ENCODE measurements at regions not wholly inside any gene's neighbourhood (a gene's known extent, or its start where the extent isn't known, plus 50 kb on each side); places are given as distances from the start of the nearest gene placed in this dataset.

DNA sequence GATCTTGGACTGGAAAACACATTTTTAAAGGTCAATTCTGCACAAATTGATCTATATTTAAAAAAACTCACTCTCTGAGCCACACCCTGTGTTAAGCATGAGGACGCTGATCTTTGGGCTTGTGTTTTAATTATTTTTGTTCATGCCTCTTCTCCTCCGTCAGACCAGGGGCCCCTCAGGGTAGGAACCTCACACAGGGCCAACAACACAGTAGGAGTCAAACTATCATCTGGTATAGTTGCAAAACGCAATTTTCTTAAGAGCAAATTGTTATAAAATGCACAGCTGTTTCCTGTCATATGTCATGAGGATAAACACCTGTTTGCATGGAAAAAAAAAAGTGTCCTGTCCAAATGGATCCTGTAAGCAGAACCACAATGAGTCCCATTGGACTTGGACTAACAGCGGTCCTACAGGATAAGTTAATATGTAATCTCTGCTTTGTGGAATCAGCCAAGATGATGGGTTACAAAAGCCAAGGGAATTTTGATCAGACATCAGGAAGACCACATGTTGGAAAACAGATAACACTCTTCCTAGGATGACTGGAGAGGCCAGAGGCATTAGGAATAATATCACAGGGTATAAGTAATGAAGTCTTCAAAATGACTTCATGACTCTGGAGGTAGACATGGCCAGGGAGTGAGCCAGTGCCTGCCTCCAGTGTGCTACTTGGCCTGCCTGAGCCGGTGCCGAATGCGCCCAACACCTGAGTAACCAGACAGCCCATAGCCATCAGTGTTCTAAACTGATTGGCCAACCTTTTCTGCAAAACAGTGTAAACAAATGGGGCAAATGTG is 184.9 kb upstream of the ADCY1 start:
- Histone ChIP-seq H3K36me3 (ENCODE audit: control insufficient read depth in 2 of 2, insufficient read depth in 2 of 2, low read length in 1 of 2) (no peaks in the 10 kb centered on the region), H3K4me1 (ENCODE audit: control insufficient read depth in 2 of 2, insufficient read depth in 2 of 2, low read length in 2 of 2) (no peaks in the 10 kb centered on the region), H3K27me3 (ENCODE audit: control insufficient read depth in 2 of 2, insufficient read depth in 1 of 2, low read length in 1 of 2) (no peaks in the 10 kb centered on the region), H3K4me3 (ENCODE audit: low read length in 2 of 2) (no peak overlapping the region), H3K9me3 (ENCODE audit: control insufficient read depth in 2 of 2, insufficient read depth in 1 of 2, low read length in 1 of 2) (peaks cover 0 to 5% of the 10 kb centered on the region in 2 donors), H3K27ac (ENCODE audit: low read depth in 1 of 2, low read length in 1 of 2) (no peak overlapping the region)
- whole genome bisulfite sequencing, result 86% methylated on average over 7 of the region's 7 CpGs
- no peak for DNase-seq (ENCODE audit: low read depth in 6 of 9, low spot score in 9 of 9)

DNA sequence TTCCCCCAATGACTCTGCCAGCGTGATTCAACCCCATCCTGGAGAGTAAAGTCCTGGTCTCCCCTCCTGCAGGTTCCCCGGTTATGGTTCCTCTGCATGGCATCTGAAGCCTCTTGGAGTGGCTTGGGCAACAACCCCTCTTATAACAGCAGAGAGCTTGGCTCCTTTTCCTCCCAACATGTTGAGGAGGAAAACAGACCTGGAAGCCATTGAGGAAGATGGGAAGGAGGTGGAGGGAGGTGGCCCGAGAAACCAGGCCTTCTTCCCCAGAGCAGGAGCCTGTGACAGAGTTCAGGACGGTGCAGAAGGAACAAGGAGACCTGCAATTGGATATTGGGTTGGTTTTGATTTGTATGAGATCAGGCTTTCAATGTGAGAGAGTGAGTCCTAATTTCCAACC is 184.0 kb upstream of the ADCY1 start:
- Histone ChIP-seq H3K4me1 (ENCODE audit: control insufficient read depth in 2 of 2, insufficient read depth in 2 of 2, low read length in 2 of 2) (no peaks in the 10 kb centered on the region), H3K9me3 (ENCODE audit: control insufficient read depth in 2 of 2, insufficient read depth in 1 of 2, low read length in 1 of 2) (peaks cover 0 to 5% of the 10 kb centered on the region in 2 donors), H3K27ac (ENCODE audit: low read depth in 1 of 2, low read length in 1 of 2) (no peak overlapping the region), H3K36me3 (ENCODE audit: control insufficient read depth in 2 of 2, insufficient read depth in 2 of 2, low read length in 1 of 2) (no peaks in the 10 kb centered on the region), H3K4me3 (ENCODE audit: low read length in 2 of 2) (no peak overlapping the region), H3K27me3 (ENCODE audit: control insufficient read depth in 2 of 2, insufficient read depth in 1 of 2, low read length in 1 of 2) (no peaks in the 10 kb centered on the region)
- DNase-seq (ENCODE audit: low read depth in 6 of 9, low spot score in 9 of 9), result no peak
- 95% methylated on average over 4 of the region's 4 CpGs for WGBS

DNA sequence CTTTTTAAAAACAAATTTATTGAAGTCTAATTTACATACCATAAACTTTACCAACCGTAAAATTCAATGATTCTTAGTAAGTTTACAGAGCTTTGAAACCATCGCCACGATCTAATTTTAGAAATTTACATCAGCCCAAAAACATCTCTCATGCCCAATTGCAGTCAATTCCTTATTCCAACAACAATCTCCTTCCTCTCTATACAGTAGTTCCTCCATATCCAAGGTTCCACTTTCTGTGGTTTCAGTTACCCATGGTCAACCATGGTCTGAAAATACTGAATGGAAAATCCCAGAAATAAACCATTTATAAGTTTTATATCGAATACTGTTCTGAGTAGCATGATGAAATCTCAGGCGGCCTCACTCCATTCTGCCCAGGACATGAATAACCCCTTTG is 183.4 kb upstream of the ADCY1 start:
- Histone ChIP-seq H3K4me3 (ENCODE audit: low read length in 2 of 2) (no peak overlapping the region), H3K27me3 (ENCODE audit: control insufficient read depth in 2 of 2, insufficient read depth in 1 of 2, low read length in 1 of 2) (no peaks in the 10 kb centered on the region), H3K4me1 (ENCODE audit: control insufficient read depth in 2 of 2, insufficient read depth in 2 of 2, low read length in 2 of 2) (no peaks in the 10 kb centered on the region), H3K9me3 (ENCODE audit: control insufficient read depth in 2 of 2, insufficient read depth in 1 of 2, low read length in 1 of 2) (peaks cover 0 to 5% of the 10 kb centered on the region in 2 donors), H3K27ac (ENCODE audit: low read depth in 1 of 2, low read length in 1 of 2) (no peak overlapping the region), H3K36me3 (ENCODE audit: control insufficient read depth in 2 of 2, insufficient read depth in 2 of 2, low read length in 1 of 2) (no peaks in the 10 kb centered on the region)
- 94% methylated on average over 5 of the region's 5 CpGs for WGBS
- DNase-seq (ENCODE audit: low read depth in 6 of 9, low spot score in 9 of 9), result no peak

DNA sequence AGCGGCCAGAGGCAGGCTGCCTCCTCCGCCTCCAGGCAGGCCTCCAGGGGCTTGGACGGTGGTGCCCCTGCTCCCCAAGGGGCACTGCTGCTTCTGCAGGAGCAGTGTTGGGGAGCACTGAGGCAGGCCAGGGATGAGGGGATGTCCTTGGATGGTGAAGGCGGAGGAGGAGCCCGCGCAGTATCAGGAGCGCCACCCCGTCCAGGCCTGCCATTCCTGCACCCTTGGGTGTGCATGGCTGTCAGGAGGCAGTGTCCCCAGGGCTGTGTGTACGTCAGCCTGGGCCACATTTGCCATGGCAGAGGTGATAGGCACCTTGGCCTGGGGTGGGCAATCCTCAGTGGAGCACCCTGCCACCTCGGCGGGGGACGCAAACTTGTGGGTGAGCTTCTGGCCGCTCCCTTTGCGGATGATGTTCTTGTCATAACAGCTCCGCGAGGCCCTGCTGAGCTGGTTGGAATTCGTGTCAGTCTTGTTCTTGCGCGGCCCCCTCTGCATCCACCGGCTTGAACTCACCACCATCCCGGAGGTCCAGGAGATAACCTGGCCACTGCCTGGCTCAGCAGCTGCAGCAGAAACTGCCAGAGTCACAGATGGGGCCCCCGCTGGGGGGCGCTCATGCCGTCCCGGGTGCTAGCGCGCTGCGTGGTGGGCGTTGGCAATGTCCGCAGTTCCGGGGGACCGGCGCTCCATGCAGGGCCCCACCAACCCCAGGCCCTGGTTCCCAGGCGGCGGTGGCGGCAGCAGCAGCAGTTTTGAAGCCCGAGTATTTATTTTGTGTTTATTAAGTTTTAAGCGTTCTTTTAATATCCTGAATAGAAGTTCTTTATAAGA is 182.3 kb upstream of the ADCY1 start:
- 83% methylated on average over 38 of the region's 38 CpGs for WGBS
- H3K36me3 ChIP-seq (ENCODE audit: control insufficient read depth in 2 of 2, insufficient read depth in 2 of 2, low read length in 1 of 2), result no peaks in the 10 kb centered on the region
- no peak overlapping the region for H3K4me3 ChIP-seq (ENCODE audit: low read length in 2 of 2)
- H3K9me3 ChIP-seq (ENCODE audit: control insufficient read depth in 2 of 2, insufficient read depth in 1 of 2, low read length in 1 of 2), result peaks cover 0 to 5% of the 10 kb centered on the region in 2 donors
- H3K27ac ChIP-seq (ENCODE audit: low read depth in 1 of 2, low read length in 1 of 2), result no peak overlapping the region
- H3K4me1 ChIP-seq (ENCODE audit: control insufficient read depth in 2 of 2, insufficient read depth in 2 of 2, low read length in 2 of 2), result no peaks in the 10 kb centered on the region
- DNase-seq (ENCODE audit: low read depth in 6 of 9, low spot score in 9 of 9), result no peak
- H3K27me3 ChIP-seq (ENCODE audit: control insufficient read depth in 2 of 2, insufficient read depth in 1 of 2, low read length in 1 of 2), result no peaks in the 10 kb centered on the region

DNA sequence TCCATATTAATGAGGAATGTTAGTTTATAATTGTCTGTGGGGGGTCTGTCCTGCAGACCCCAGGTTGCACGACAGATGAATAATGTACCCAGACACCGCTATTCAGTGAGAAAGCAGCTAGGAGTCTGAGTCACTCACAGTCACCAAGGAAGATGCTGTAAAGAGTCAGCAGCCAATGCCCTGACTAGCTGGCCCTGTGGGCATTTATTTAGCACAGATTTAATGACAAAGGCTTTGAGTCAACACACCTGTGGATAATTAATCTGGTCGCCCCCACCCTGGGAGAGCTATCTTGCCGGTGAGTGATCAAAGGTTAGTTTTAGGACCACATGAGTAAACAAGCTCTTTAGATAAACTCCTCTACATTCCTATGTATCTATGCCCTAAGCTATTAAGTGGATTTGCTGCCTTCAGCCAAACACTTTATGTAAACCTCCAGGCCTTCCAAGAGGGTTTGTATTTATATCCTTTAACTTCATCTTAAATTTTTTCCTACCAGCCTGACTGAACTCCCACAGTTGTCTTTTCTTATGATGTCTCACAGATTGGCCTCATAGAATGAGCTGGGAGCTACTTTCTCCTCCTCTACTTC is 180.0 kb upstream of the ADCY1 start:
- H3K9me3 ChIP-seq (ENCODE audit: control insufficient read depth in 2 of 2, insufficient read depth in 1 of 2, low read length in 1 of 2), result peaks cover 0 to 10% of the 10 kb centered on the region in 2 donors
- no peaks in the 10 kb centered on the region for H3K36me3 ChIP-seq (ENCODE audit: control insufficient read depth in 2 of 2, insufficient read depth in 2 of 2, low read length in 1 of 2)
- H3K27ac ChIP-seq (ENCODE audit: low read depth in 1 of 2, low read length in 1 of 2), result no peak overlapping the region
- 88% methylated on average over 4 of the region's 4 CpGs for WGBS
- H3K4me3 ChIP-seq (ENCODE audit: low read length in 2 of 2), result no peak overlapping the region
- no peak for DNase-seq (ENCODE audit: low read depth in 6 of 9, low spot score in 9 of 9)
- H3K27me3 ChIP-seq (ENCODE audit: control insufficient read depth in 2 of 2, insufficient read depth in 1 of 2, low read length in 1 of 2), result no peaks in the 10 kb centered on the region
- H3K4me1 ChIP-seq (ENCODE audit: control insufficient read depth in 2 of 2, insufficient read depth in 2 of 2, low read length in 2 of 2), result no peaks in the 10 kb centered on the region

DNA sequence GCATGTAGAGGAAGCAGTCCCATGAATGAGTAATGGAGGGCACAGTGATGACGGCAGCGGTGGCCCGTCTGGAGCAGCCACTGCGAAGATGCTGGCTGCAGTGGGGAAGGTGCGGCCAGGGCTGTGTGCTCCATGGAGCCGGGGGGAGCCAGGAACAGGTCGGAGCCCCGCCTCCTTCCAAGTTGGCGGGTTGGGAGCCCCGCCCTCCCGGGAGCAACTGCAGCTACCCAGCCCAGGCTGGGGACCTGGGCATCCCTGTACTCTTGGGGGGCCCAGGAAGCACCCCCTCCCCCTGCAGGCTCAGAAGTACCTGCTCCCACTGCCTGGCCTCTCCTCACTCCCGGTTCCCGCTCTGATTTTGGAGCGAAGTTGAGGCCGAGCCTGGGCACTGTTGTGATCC is 175.1 kb upstream of the ADCY1 start:
- DNase-seq (ENCODE audit: low read depth in 6 of 9, low spot score in 9 of 9), result no peak
- Histone ChIP-seq H3K4me1 (ENCODE audit: control insufficient read depth in 2 of 2, insufficient read depth in 2 of 2, low read length in 2 of 2) (no peaks in the 10 kb centered on the region), H3K27ac (ENCODE audit: low read depth in 1 of 2, low read length in 1 of 2) (no peak overlapping the region), H3K27me3 (ENCODE audit: control insufficient read depth in 2 of 2, insufficient read depth in 1 of 2, low read length in 1 of 2) (no peaks in the 10 kb centered on the region), H3K36me3 (ENCODE audit: control insufficient read depth in 2 of 2, insufficient read depth in 2 of 2, low read length in 1 of 2) (no peaks in the 10 kb centered on the region), H3K4me3 (ENCODE audit: low read length in 2 of 2) (no peak overlapping the region), H3K9me3 (ENCODE audit: control insufficient read depth in 2 of 2, insufficient read depth in 1 of 2, low read length in 1 of 2) (peaks cover 0 to 10% of the 10 kb centered on the region in 2 donors)
- WGBS, result 97% methylated on average over 15 of the region's 15 CpGs

DNA sequence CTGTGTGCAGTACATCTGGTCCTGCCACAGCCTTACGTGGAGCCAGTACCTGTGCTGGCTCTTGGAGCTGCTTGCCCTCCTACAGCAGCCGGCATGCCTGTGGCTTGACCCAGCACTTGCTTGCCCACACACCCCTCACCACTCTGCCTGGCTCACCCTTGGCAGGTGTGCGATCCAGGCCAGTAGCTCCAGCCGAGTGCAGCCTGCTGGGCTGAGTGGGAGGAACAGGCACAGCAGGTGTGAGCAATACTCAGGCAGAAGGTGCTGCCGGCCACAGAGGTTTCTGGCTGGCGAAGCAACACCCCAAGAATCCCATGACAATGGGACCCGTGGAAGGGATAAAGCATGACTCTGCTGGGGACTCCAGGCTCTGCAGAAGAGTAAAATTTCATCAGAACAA is 173.5 kb upstream of the ADCY1 start:
- 92% methylated on average over 7 of the region's 7 CpGs for WGBS
- DNase-seq (ENCODE audit: low read depth in 6 of 9, low spot score in 9 of 9), result no peak
- no peaks in the 10 kb centered on the region for H3K36me3 ChIP-seq (ENCODE audit: control insufficient read depth in 2 of 2, insufficient read depth in 2 of 2, low read length in 1 of 2)
- H3K4me1 ChIP-seq (ENCODE audit: control insufficient read depth in 2 of 2, insufficient read depth in 2 of 2, low read length in 2 of 2), result no peaks in the 10 kb centered on the region
- no peak overlapping the region for H3K4me3 ChIP-seq (ENCODE audit: low read length in 2 of 2)
- H3K27ac ChIP-seq (ENCODE audit: low read depth in 1 of 2, low read length in 1 of 2), result no peak overlapping the region
- H3K9me3 ChIP-seq (ENCODE audit: control insufficient read depth in 2 of 2, insufficient read depth in 1 of 2, low read length in 1 of 2), result peaks cover 0 to 10% of the 10 kb centered on the region in 2 donors
- no peaks in the 10 kb centered on the region for H3K27me3 ChIP-seq (ENCODE audit: control insufficient read depth in 2 of 2, insufficient read depth in 1 of 2, low read length in 1 of 2)

DNA sequence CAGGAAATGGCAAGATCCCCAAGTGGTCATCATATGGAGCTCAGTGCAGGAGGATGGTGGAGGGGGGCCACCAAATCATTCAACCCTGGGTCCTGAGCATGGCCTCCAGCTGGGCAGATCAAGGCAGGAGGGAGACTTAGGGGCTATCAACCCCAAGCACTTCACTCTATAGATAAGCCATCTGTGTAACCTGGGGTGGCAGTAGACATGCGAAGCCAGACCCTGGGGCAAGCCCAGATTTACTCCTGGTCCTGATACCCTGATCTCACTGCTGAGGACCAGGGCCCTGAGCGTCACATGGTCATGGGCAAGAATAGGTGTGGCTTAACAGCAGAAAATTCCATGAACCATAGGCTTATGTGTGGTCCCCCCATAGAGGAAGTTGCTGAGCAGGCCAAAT is 173.0 kb upstream of the ADCY1 start:
- Histone ChIP-seq H3K36me3 (ENCODE audit: control insufficient read depth in 2 of 2, insufficient read depth in 2 of 2, low read length in 1 of 2) (no peaks in the 10 kb centered on the region), H3K27ac (ENCODE audit: low read depth in 1 of 2, low read length in 1 of 2) (no peak overlapping the region)

DNA sequence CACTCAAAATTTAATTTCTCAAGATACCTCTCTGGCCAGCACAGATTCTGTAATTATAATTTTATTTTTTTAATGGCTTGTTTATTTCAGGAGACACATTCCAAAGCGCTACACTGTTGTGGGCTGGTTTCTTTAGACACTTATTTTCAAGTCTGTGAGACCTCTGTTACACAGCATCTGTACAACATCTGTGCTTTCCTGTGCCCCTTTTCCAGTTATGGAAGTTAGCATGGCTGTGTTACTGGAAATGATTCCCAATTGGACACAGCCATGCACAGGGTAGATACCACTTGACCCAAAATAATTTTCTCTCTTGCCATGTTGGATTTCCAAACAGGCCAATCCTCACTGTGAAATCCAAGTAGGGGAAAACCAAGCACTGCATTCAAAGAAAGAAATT is 172.3 kb upstream of the ADCY1 start:
- Histone ChIP-seq H3K27me3 (ENCODE audit: control insufficient read depth in 2 of 2, insufficient read depth in 1 of 2, low read length in 1 of 2) (no peaks in the 10 kb centered on the region), H3K9me3 (ENCODE audit: control insufficient read depth in 2 of 2, insufficient read depth in 1 of 2, low read length in 1 of 2) (peaks cover 0 to 10% of the 10 kb centered on the region in 2 donors), H3K4me3 (ENCODE audit: low read length in 2 of 2) (no peak overlapping the region), H3K36me3 (ENCODE audit: control insufficient read depth in 2 of 2, insufficient read depth in 2 of 2, low read length in 1 of 2) (no peaks in the 10 kb centered on the region), H3K27ac (ENCODE audit: low read depth in 1 of 2, low read length in 1 of 2) (no peak overlapping the region), H3K4me1 (ENCODE audit: control insufficient read depth in 2 of 2, insufficient read depth in 2 of 2, low read length in 2 of 2) (no peaks in the 10 kb centered on the region)
- 87% methylated on average over 1 of the region's 1 CpG for WGBS
- DNase-seq (ENCODE audit: low read depth in 6 of 9, low spot score in 9 of 9), result no peak

More for the DNA sequence above, 173.0 kb upstream of the ADCY1 start:
- Histone ChIP-seq H3K9me3 (ENCODE audit: control insufficient read depth in 2 of 2, insufficient read depth in 1 of 2, low read length in 1 of 2) (peaks cover 0 to 10% of the 10 kb centered on the region in 2 donors), H3K27me3 (ENCODE audit: control insufficient read depth in 2 of 2, insufficient read depth in 1 of 2, low read length in 1 of 2) (no peaks in the 10 kb centered on the region), H3K4me1 (ENCODE audit: control insufficient read depth in 2 of 2, insufficient read depth in 2 of 2, low read length in 2 of 2) (no peaks in the 10 kb centered on the region), H3K4me3 (ENCODE audit: low read length in 2 of 2) (no peak overlapping the region)
- WGBS, result 98% methylated on average over 2 of the region's 2 CpGs
- DNase-seq (ENCODE audit: low read depth in 6 of 9, low spot score in 9 of 9), result no peak

All from thymus (tissue), 11 donors.